Effector memory CD8-positive, alpha-beta T cell (primary cell): ENCODE measurements at regions not wholly inside any gene's neighbourhood (a gene's known extent, or its start where the extent isn't known, plus 50 kb on each side); places are given as distances from the start of the nearest gene placed in this dataset.
A peak's percentile ranks its signal among the peaks of the same experiment; 100 is the strongest.

Experiments
- ATAC-seq: fragments of 150-1000 bp; cut with Tn5 transposase; replicated peaks from 2 replicates; pipeline ENCODE4 v1.10.0; 2021; ENCODE audit warnings: mild to moderate bottlenecking, moderate library complexity
- DNase-seq, 3 experiments: peaks; one replicate each; pipeline ENCODE4 v3.0.0; 2021
- H3K27ac Mint-ChIP-seq, 2 donors: one replicate each; pipeline ENCODE4 v1.8.0; 2022; ENCODE audit warnings: mild to moderate bottlenecking in 2 of 2, mixed read lengths in 2 of 2, moderate library complexity in 2 of 2
- H3K27me3 Mint-ChIP-seq, 2 donors: one replicate each; pipeline ENCODE4 v1.8.0; 2022; ENCODE audit warnings: mixed read lengths in 2 of 2
- H3K36me3 Mint-ChIP-seq: one replicate; pipeline ENCODE4 v1.8.0; 2022; ENCODE audit warnings: mild to moderate bottlenecking, moderate library complexity, mixed read lengths; ENCODE audit not compliant: insufficient read depth
- H3K4me1 Mint-ChIP-seq, 2 donors: one replicate each; pipeline ENCODE4 v1.8.0; 2022; ENCODE audit warnings: low read depth in 2 of 2, mixed read lengths in 2 of 2
- H3K4me3 Mint-ChIP-seq, 2 donors: one replicate each; pipeline ENCODE4 v1.8.0; 2022; ENCODE audit warnings: mild to moderate bottlenecking in 2 of 2, mixed read lengths in 2 of 2, moderate library complexity in 2 of 2
- H3K9me3 Mint-ChIP-seq, 2 donors: one replicate each; pipeline ENCODE4 v1.8.0; 2022; ENCODE audit warnings: mixed read lengths in 2 of 2

GRCh38 chr13:99911965-99912566, 59.5 kb downstream of the ZIC5 start:
- Mint-ChIP-seq H3K4me1 (peaks cover 16 to 19% of the 10 kb centered on the region in 2 donors), H3K4me3 (peak overlapping the region; percentile 64 to 71), H3K27ac (peak overlapping the region; percentile 73 to 81), H3K27me3 (peaks cover 0 to 34% of the 10 kb centered on the region in 2 donors), H3K36me3 (no peaks in the 10 kb centered on the region), H3K9me3 (no peaks in the 10 kb centered on the region)
- peak; percentile 31 for ATAC-seq
- DNase-seq = no peak

- ATAC-seq = no peak
- peak overlapping the region; percentile 64 to 71 for H3K4me3 Mint-ChIP-seq
- H3K4me1 Mint-ChIP-seq = peaks cover 14 to 16% of the 10 kb centered on the region in 2 donors
- H3K27me3 Mint-ChIP-seq = peaks cover 0 to 27% of the 10 kb centered on the region in 2 donors
- no peak for DNase-seq
- no peaks in the 10 kb centered on the region for H3K36me3 Mint-ChIP-seq
- H3K27ac Mint-ChIP-seq = peak overlapping the region; percentile 73 to 81
- no peaks in the 10 kb centered on the region for H3K9me3 Mint-ChIP-seq
Measured at GRCh38 chr13:99911069-99911964, 60.2 kb downstream of the ZIC5 start.

GRCh38 chr13:99909836-99910619, 61.5 kb downstream of the ZIC5 start:
- H3K9me3 Mint-ChIP-seq = no peaks in the 10 kb centered on the region
- H3K27ac Mint-ChIP-seq = no peak overlapping the region
- H3K27me3 Mint-ChIP-seq = peaks cover 7 to 34% of the 10 kb centered on the region in 2 donors
- ATAC-seq = no peak
- peaks cover 14 to 15% of the 10 kb centered on the region in 2 donors for H3K4me1 Mint-ChIP-seq
- H3K36me3 Mint-ChIP-seq = no peaks in the 10 kb centered on the region
- DNase-seq = no peak
- H3K4me3 Mint-ChIP-seq = no peak overlapping the region

- Mint-ChIP-seq H3K4me3 (no peak overlapping the region), H3K27me3 (peaks cover 7 to 36% of the 10 kb centered on the region in 2 donors), H3K4me1 (peaks cover 14 to 15% of the 10 kb centered on the region in 2 donors), H3K36me3 (no peaks in the 10 kb centered on the region), H3K27ac (no peak overlapping the region), H3K9me3 (no peaks in the 10 kb centered on the region)
- no peak for DNase-seq
- ATAC-seq = no peak
Measured at GRCh38 chr13:99909097-99909835, 62.3 kb downstream of the ZIC5 start.

- Mint-ChIP-seq H3K4me3 (no peak overlapping the region), H3K27me3 (peaks cover 11 to 42% of the 10 kb centered on the region in 2 donors), H3K27ac (no peak overlapping the region), H3K9me3 (no peaks in the 10 kb centered on the region), H3K4me1 (peaks cover 14 to 15% of the 10 kb centered on the region in 2 donors), H3K36me3 (no peaks in the 10 kb centered on the region)
- DNase-seq (no peak), ATAC-seq (no peak)
Measured at GRCh38 chr13:99908140-99908803, 63.3 kb downstream of the ZIC5 start.

- Mint-ChIP-seq H3K36me3 (no peaks in the 10 kb centered on the region), H3K27ac (no peak overlapping the region), H3K27me3 (peaks cover 14 to 47% of the 10 kb centered on the region in 2 donors), H3K9me3 (no peaks in the 10 kb centered on the region), H3K4me3 (no peak overlapping the region), H3K4me1 (peaks cover 14 to 15% of the 10 kb centered on the region in 2 donors)
- no peak for ATAC-seq
- no peak for DNase-seq
Measured at GRCh38 chr13:99907627-99908026, 63.9 kb downstream of the ZIC5 start.

GRCh38 chr13:99907038-99907437, 64.5 kb downstream of the ZIC5 start:
- H3K4me1 Mint-ChIP-seq = peaks cover 11% of the 10 kb centered on the region in 2 donors
- no peaks in the 10 kb centered on the region for H3K36me3 Mint-ChIP-seq
- no peak overlapping the region for H3K4me3 Mint-ChIP-seq
- H3K27ac Mint-ChIP-seq = no peak overlapping the region
- DNase-seq (no peak), ATAC-seq (no peak)
- H3K27me3 Mint-ChIP-seq = peaks cover 14 to 47% of the 10 kb centered on the region in 2 donors
- no peaks in the 10 kb centered on the region for H3K9me3 Mint-ChIP-seq

- H3K4me3 Mint-ChIP-seq = no peak overlapping the region
- no peak for ATAC-seq
- peaks cover 14 to 44% of the 10 kb centered on the region in 2 donors for H3K27me3 Mint-ChIP-seq
- DNase-seq = no peak
- no peaks in the 10 kb centered on the region for H3K36me3 Mint-ChIP-seq
- H3K27ac Mint-ChIP-seq = no peak overlapping the region
- H3K4me1 Mint-ChIP-seq = peaks cover 0 to 2% of the 10 kb centered on the region in 2 donors
- no peaks in the 10 kb centered on the region for H3K9me3 Mint-ChIP-seq
Measured at GRCh38 chr13:99905814-99906213, 65.8 kb downstream of the ZIC5 start.

- Mint-ChIP-seq H3K36me3 (no peaks in the 10 kb centered on the region), H3K27me3 (peaks cover 19 to 44% of the 10 kb centered on the region in 2 donors), H3K4me3 (no peak overlapping the region), H3K4me1 (peaks cover 4% of the 10 kb centered on the region in 2 donors), H3K9me3 (no peaks in the 10 kb centered on the region), H3K27ac (no peak overlapping the region)
- ATAC-seq (no peak), DNase-seq (no peak)
Measured at GRCh38 chr13:99905224-99905623, 66.3 kb downstream of the ZIC5 start.

GRCh38 chr13:99903140-99903539, 68.4 kb downstream of the ZIC5 start:
- no peak overlapping the region for H3K4me3 Mint-ChIP-seq
- H3K36me3 Mint-ChIP-seq = no peaks in the 10 kb centered on the region
- H3K9me3 Mint-ChIP-seq = no peaks in the 10 kb centered on the region
- no peak for ATAC-seq
- no peak for DNase-seq
- H3K4me1 Mint-ChIP-seq = peaks cover 4 to 5% of the 10 kb centered on the region in 2 donors
- H3K27ac Mint-ChIP-seq = no peak overlapping the region
- peaks cover 35 to 59% of the 10 kb centered on the region in 2 donors for H3K27me3 Mint-ChIP-seq

- Mint-ChIP-seq H3K4me3 (no peak overlapping the region), H3K9me3 (no peaks in the 10 kb centered on the region), H3K27me3 (peaks cover 40 to 64% of the 10 kb centered on the region in 2 donors), H3K27ac (no peak overlapping the region), H3K4me1 (peaks cover 4 to 5% of the 10 kb centered on the region in 2 donors), H3K36me3 (no peaks in the 10 kb centered on the region)
- DNase-seq (no peak), ATAC-seq (no peak)
Measured at GRCh38 chr13:99902657-99903056, 68.9 kb downstream of the ZIC5 start.

GRCh38 chr13:99900960-99901359, 70.6 kb downstream of the ZIC5 start:
- H3K36me3 Mint-ChIP-seq = no peaks in the 10 kb centered on the region
- no peaks in the 10 kb centered on the region for H3K9me3 Mint-ChIP-seq
- no peak overlapping the region for H3K4me3 Mint-ChIP-seq
- ATAC-seq (no peak), DNase-seq (no peak)
- H3K27ac Mint-ChIP-seq = no peak overlapping the region
- H3K27me3 Mint-ChIP-seq = peaks cover 42 to 76% of the 10 kb centered on the region in 2 donors
- H3K4me1 Mint-ChIP-seq = peaks cover 4 to 5% of the 10 kb centered on the region in 2 donors
